Adrenal gland (tissue), 9 donors: ENCODE measurements at regions not wholly inside any gene's neighbourhood (a gene's known extent, or its start where the extent isn't known, plus 50 kb on each side); places are given as distances from the start of the nearest gene placed in this dataset.

Experiments used
- DNase-seq, 7 donors: peaks; one replicate each; pipeline ENCODE4 v3.0.0-alpha.2; 2019 to 2020
- H3K27ac ChIP-seq, 5 donors: fragments of 200-600 bp; sonication (generic) in 4 of 5; 1 replicate in 3 of 5; 2 replicates in 2 of 5; pipeline versions ENCODE4 v1.5.1 to v1.8.0; 2016 to 2020; ENCODE audit warnings: mild to moderate bottlenecking in 1 of 5
- H3K27me3 ChIP-seq: fragments of 200-600 bp; 2 replicates; pipeline ENCODE4 v1.8.0; 2021
- H3K36me3 ChIP-seq, 2 donors: fragments of 200-600 bp; replicated peaks in 1 of 2; 1 replicate in 1 of 2; 2 replicates in 1 of 2; pipeline versions ENCODE4 v1.5.1 to v1.8.0; 2018 to 2022
- H3K4me1 ChIP-seq, 2 donors: fragments of 200-600 bp; replicated peaks in 1 of 2; 1 replicate in 1 of 2; 2 replicates in 1 of 2; pipeline versions ENCODE4 v1.5.1 to v1.8.0; 2018 to 2021
- H3K4me3 ChIP-seq, 4 donors: fragments of 200-600 bp; sonication (generic) in 3 of 4; one replicate each; pipeline ENCODE4 v1.5.1; 2016 to 2018
- H3K9me3 ChIP-seq, 3 donors: fragments of 200-600 bp; sonication (generic) in 1 of 3; replicated peaks in 1 of 3; 1 replicate in 2 of 3; 2 replicates in 1 of 3; pipeline versions ENCODE4 v1.5.1 to v1.8.0; 2016 to 2021
- CTCF ChIP-seq, 6 experiments: fragments of 450-650 bp in 4 of 6; fragments of 200-600 bp in 2 of 6; sonication (generic) in 1 of 6; IDR thresholded peaks; 1 replicate in 5 of 6; 2 replicates in 1 of 6; pipeline versions ENCODE4 v1.5.1 to v1.8.0; 2016 to 2021; ENCODE audit warnings: antibody characterized with exemption in 6 of 6, mild to moderate bottlenecking in 2 of 6, moderate library complexity in 1 of 6
- POLR2A ChIP-seq, 2 donors: fragments of 450-650 bp; IDR thresholded peaks; one replicate each; pipeline ENCODE4 v1.6.1; 2017; ENCODE audit warnings: antibody characterized with exemption in 2 of 2, mild to moderate bottlenecking in 2 of 2, moderate library complexity in 1 of 2
- WGBS, 4 donors: extraction: QIAGEN DNeasy Blood & Tissue Kit in 2 of 4; methylation state at CpG; one replicate each; pipeline versions ENCODE4 v1.1.5 to v1.1.7; 2013 to 2017; 5-methylcytosine and 5-hydroxymethylcytosine counted together
- intact Hi-C, 2 donors: fragments of 100-400 bp; cut with DNase I; formaldehyde crosslinking; loops; one replicate each; pipeline versions ENCODE4 v1.14.1 to v1.15.0; 2022 to 2023
- donor health status: healthy with polysubstance abuse.
- donor health status: Bipolar disorder and iron deficiency.
- donor health status: DM: yes; HTN: yes; CAD: no.
- donor health status: DM: no; HTN: no; CAD: no.
- donor health status: DM: no; HTN: no; CAD: no.

DNA sequence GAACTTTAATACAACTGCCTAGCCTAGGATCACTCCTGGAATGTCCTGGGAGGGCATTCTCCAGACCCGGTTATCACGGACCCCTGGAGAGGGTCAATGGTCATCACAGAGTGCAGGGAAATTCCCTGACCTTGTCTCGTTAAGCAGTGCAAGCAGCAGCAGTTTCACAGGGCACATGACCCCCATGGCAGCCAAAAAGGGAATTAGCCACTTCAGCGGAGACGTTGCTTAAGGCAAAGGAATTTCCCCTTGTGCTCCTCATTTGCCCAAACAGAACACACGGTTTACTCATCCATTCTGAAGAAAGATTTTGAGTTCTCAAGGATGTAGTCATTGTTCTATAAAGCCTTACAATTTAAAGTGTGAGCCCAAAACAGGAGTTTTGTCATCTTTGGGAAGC lies 260.3 kb downstream of the SNX13 start:
- intact Hi-C loops, result loop anchor here in 1 of 2 donors (10.0 kb wide), 1 partner anchor 665 kb away; no protein-coding TSS in a partner anchor
- peak; percentile 31 to 77 (median 57) for DNase-seq
- H3K27ac ChIP-seq, result peak overlapping the region in 2 of 5 donors; percentile 14 to 21

GRCh38 chr7:17680943-17681351 lies 259.3 kb downstream of the SNX13 start:
- H3K9me3 ChIP-seq, result no peaks in the 10 kb centered on the region
- H3K36me3 ChIP-seq, result no peaks in the 10 kb centered on the region
- DNase-seq, result no peak
- H3K4me1 ChIP-seq, result peaks cover 10 to 27% of the 10 kb centered on the region in 2 donors
- WGBS, 4 donors, result 23 to 29% (median 26%) methylated on average over 5 of the region's 5 CpGs
- H3K27me3 ChIP-seq, result no peaks in the 10 kb centered on the region
- H3K4me3 ChIP-seq, result no peak overlapping the region
- H3K27ac ChIP-seq, result no peak overlapping the region
- intact Hi-C loops, result loop anchor here in 1 of 2 donors (10.0 kb wide), 1 partner anchor 664 kb away; no protein-coding TSS in a partner anchor
- TF ChIP-seq POLR2A (IDR thresholded peaks at IDR 0.05) (no peak), CTCF (IDR thresholded peaks at IDR 0.05) (peak; percentile 44 to 72 (median 62))

More for the DNA sequence above, 260.3 kb downstream of the SNX13 start:
- Histone ChIP-seq H3K9me3 (no peaks in the 10 kb centered on the region), H3K4me1 (peaks cover 10 to 27% of the 10 kb centered on the region in 2 donors), H3K27me3 (no peaks in the 10 kb centered on the region), H3K36me3 (no peaks in the 10 kb centered on the region), H3K4me3 (no peak overlapping the region)
- WGBS, 4 donors, result 20 to 26% (median 21%) methylated on average over 6 of the region's 6 CpGs
- no peak for TF ChIP-seq POLR2A (IDR thresholded peaks at IDR 0.05)
- TF ChIP-seq CTCF (IDR thresholded peaks at IDR 0.05), result no peak

GRCh38 chr7:17681965-17682364 lies 258.3 kb downstream of the SNX13 start:
- no peak for DNase-seq
- intact Hi-C loops, result loop anchor here in 1 of 2 donors (10.0 kb wide), 1 partner anchor 663 kb away; no protein-coding TSS in a partner anchor
- TF ChIP-seq POLR2A (IDR thresholded peaks at IDR 0.05) (no peak), CTCF (IDR thresholded peaks at IDR 0.05) (no peak)
- Histone ChIP-seq H3K4me3 (no peak overlapping the region), H3K27ac (no peak overlapping the region), H3K36me3 (no peaks in the 10 kb centered on the region), H3K9me3 (no peaks in the 10 kb centered on the region), H3K27me3 (no peaks in the 10 kb centered on the region), H3K4me1 (peaks cover 10 to 27% of the 10 kb centered on the region in 2 donors)
- WGBS, 4 donors, result 53 to 58% (median 56%) methylated on average over 4 of the region's 4 CpGs

GRCh38 chr7:17682586-17682985 lies 257.7 kb downstream of the SNX13 start:
- 51 to 62% (median 55%) methylated on average over 3 of the region's 3 CpGs for WGBS, 4 donors
- DNase-seq, result no peak
- H3K27ac ChIP-seq, result no peak overlapping the region
- no peaks in the 10 kb centered on the region for H3K27me3 ChIP-seq
- intact Hi-C loops, result loop anchor here in 1 of 2 donors (10.0 kb wide), 1 partner anchor 662 kb away; no protein-coding TSS in a partner anchor
- no peak overlapping the region for H3K4me3 ChIP-seq
- no peaks in the 10 kb centered on the region for H3K36me3 ChIP-seq
- peaks cover 10 to 27% of the 10 kb centered on the region in 2 donors for H3K4me1 ChIP-seq
- TF ChIP-seq CTCF (IDR thresholded peaks at IDR 0.05), result no peak
- H3K9me3 ChIP-seq, result no peaks in the 10 kb centered on the region
